Lung (tissue), 11 donors: ENCODE measurements at regions not wholly inside any gene's neighbourhood (a gene's known extent, or its start where the extent isn't known, plus 50 kb on each side); places are given as distances from the start of the nearest gene placed in this dataset.
"Not testable (repeated sequence)": the region's sequence is repeated elsewhere in the genome, so short reads cannot be mapped to it uniquely, and the experiment has no call there.

Experiments used
- ATAC-seq: fragments of 200-7000 bp; cut with Tn5 transposase; one replicate; pipeline ENCODE4 v1.9.1; 2020; ENCODE audit warnings: moderate number of reproducible peaks; ENCODE audit not compliant: insufficient read depth, low FRiP score
- DNase-seq, 3 donors: peaks; one replicate each; pipeline ENCODE4 v3.0.0-alpha.2; 2013 to 2017
- H3K27ac ChIP-seq, 2 donors: one replicate each; pipeline ENCODE4 v1.5.1; 2013; ENCODE audit warnings: mild to moderate bottlenecking in 2 of 2, moderate library complexity in 2 of 2, control low read depth in 1 of 2, inconsistent platforms in 1 of 2, low read depth in 1 of 2, low read length in 1 of 2
- H3K27me3 ChIP-seq, 3 donors: one replicate each; pipeline ENCODE4 v1.5.1; 2013; ENCODE audit warnings: low read length in 2 of 3; ENCODE audit not compliant: control insufficient read depth in 3 of 3, insufficient read depth in 3 of 3
- H3K36me3 ChIP-seq, 4 donors: one replicate each; pipeline ENCODE4 v1.5.1; 2013; ENCODE audit warnings: low read length in 4 of 4, mild to moderate bottlenecking in 1 of 4, moderate library complexity in 1 of 4; ENCODE audit not compliant: control insufficient read depth in 4 of 4, insufficient read depth in 4 of 4
- H3K4me1 ChIP-seq, 5 donors: one replicate each; pipeline ENCODE4 v1.5.1; 2013; ENCODE audit warnings: low read length in 5 of 5, mild to moderate bottlenecking in 2 of 5, moderate library complexity in 1 of 5; ENCODE audit not compliant: control insufficient read depth in 5 of 5, insufficient read depth in 5 of 5
- H3K4me3 ChIP-seq: one replicate; pipeline ENCODE4 v1.5.1; 2013; ENCODE audit warnings: mild to moderate bottlenecking, control low read depth, moderate library complexity
- H3K9ac ChIP-seq, 2 donors: one replicate each; pipeline ENCODE4 v1.5.1; 2013; ENCODE audit warnings: low read length in 2 of 2, control low read depth in 1 of 2; ENCODE audit not compliant: insufficient read depth in 1 of 2
- H3K9me3 ChIP-seq, 4 donors: one replicate each; pipeline ENCODE4 v1.5.1; 2013; ENCODE audit warnings: low read length in 3 of 4, mild to moderate bottlenecking in 1 of 4, moderate library complexity in 1 of 4; ENCODE audit not compliant: control insufficient read depth in 4 of 4, insufficient read depth in 3 of 4
- WGBS, 2 donors: extraction: QIAGEN DNeasy Blood & Tissue Kit; methylation state at CpG; one replicate each; pipeline ENCODE4 v1.1.7; 2013; 5-methylcytosine and 5-hydroxymethylcytosine counted together
- TF ChIP-seq, protein P1 (sequence below): IDR thresholded peaks from 2 replicates; pipeline ENCODE4 v1.5.1; 2012; ENCODE audit warnings: mild to moderate bottlenecking; ENCODE audit errors: control extremely low read depth, extremely low read depth
- donor health status: control.
- donor health status: control.
- donor health status: Bipolar disorder and iron deficiency.
- donor health status: healthy.
- donor health status: DM: yes; HTN: yes; CAD: no.

GRCh38 chr12:84408936-84409335, 503.7 kb downstream of the SLC6A15 start:
- ATAC-seq (no peak), DNase-seq (no peak)
- Histone ChIP-seq H3K9ac (no peak overlapping the region), H3K4me1 (no peaks in the 10 kb centered on the region), H3K36me3 (no peaks in the 10 kb centered on the region), H3K27ac (no peak overlapping the region), H3K27me3 (no peaks in the 10 kb centered on the region), H3K9me3 (peaks cover 0 to 3% (median 0%) of the 10 kb centered on the region in 4 donors), H3K4me3 (no peak overlapping the region)
- TF ChIP-seq, protein P1, sequence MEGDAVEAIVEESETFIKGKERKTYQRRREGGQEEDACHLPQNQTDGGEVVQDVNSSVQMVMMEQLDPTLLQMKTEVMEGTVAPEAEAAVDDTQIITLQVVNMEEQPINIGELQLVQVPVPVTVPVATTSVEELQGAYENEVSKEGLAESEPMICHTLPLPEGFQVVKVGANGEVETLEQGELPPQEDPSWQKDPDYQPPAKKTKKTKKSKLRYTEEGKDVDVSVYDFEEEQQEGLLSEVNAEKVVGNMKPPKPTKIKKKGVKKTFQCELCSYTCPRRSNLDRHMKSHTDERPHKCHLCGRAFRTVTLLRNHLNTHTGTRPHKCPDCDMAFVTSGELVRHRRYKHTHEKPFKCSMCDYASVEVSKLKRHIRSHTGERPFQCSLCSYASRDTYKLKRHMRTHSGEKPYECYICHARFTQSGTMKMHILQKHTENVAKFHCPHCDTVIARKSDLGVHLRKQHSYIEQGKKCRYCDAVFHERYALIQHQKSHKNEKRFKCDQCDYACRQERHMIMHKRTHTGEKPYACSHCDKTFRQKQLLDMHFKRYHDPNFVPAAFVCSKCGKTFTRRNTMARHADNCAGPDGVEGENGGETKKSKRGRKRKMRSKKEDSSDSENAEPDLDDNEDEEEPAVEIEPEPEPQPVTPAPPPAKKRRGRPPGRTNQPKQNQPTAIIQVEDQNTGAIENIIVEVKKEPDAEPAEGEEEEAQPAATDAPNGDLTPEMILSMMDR = no peak
- WGBS, 2 donors = 92 to 94% methylated on average over 1 of the region's 1 CpG

DNA sequence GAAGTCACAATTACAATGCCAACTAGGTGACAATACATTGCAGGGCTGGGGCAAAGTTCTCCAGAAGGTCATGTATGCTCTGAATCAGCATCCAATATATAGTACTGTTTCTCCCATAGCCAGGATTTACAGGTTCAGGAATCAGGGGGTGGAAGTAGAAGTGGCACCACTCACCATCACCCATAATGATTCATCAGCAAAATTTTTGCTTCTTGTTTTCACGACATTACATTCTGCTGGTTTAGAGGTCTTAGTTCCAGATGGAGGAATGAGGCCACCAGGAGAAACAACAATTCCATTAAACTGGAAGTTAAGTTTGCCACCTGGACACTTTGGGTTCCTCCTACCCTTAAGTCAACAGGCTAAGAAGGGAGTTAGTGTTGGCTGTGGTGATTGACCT, 505.9 kb downstream of the SLC6A15 start:
- H3K27ac ChIP-seq, H3K27me3 ChIP-seq, ATAC-seq, H3K36me3 ChIP-seq, H3K4me1 ChIP-seq, H3K9me3 ChIP-seq, H3K4me3 ChIP-seq, DNase-seq, H3K9ac ChIP-seq: not testable (repeated sequence)
- WGBS, 2 donors = 93 to 97% methylated on average over 1 of the region's 1 CpG

DNA sequence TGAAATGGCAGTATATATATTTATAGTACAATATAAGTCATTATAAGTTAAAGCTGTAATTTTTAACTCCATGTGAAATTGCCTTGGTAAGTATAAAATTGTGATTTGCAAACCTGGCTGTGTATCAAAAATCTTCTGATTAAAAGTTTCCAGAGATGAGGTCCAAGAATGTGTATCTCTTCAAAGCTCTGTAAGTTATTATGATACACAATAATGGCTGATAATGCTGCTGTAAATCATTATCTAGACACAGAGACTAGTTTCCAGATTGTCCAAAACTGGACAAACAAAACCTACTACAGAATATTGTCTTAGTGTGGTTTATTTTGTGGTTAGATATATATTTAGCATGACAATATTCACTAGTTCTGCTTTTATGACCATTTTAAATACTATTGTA, 514.8 kb downstream of the SLC6A15 start:
- H3K9me3 ChIP-seq = no peaks in the 10 kb centered on the region
- H3K4me1 ChIP-seq = peaks cover 0 to 10% (median 0%) of the 10 kb centered on the region in 5 donors
- DNase-seq (peak in 2 of 3 donors; percentile 80 to 87), ATAC-seq (no peak)
- H3K27me3 ChIP-seq = no peaks in the 10 kb centered on the region
- no peak overlapping the region for H3K9ac ChIP-seq
- no peak overlapping the region for H3K27ac ChIP-seq
- no peak overlapping the region for H3K4me3 ChIP-seq
- TF ChIP-seq, protein P1 = no peak
- no peaks in the 10 kb centered on the region for H3K36me3 ChIP-seq

DNA sequence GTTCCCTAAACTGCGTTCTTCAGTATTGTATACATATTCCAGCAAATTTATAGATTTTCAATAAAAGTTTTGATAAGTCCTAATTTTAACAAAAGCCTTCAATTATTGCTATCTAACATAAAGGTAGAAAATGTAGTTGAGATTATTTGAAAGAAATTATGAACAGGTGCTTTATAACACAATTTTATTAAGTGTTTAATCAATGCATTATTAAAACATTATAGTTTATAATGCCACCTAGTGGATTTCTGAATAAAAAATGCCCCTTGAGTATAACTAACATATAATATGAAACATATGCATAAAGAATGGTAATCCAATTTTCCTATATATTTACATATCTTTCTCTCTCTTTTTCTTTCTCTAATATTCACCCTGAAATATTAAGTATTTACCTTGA, 515.3 kb downstream of the SLC6A15 start:
- no peak overlapping the region for H3K9ac ChIP-seq
- no peak overlapping the region for H3K4me3 ChIP-seq
- no peaks in the 10 kb centered on the region for H3K27me3 ChIP-seq
- TF ChIP-seq, protein P1 = no peak
- ATAC-seq (no peak), DNase-seq (peak in 1 of 3 donors; percentile 49)
- no peaks in the 10 kb centered on the region for H3K9me3 ChIP-seq
- peaks cover 0 to 10% (median 0%) of the 10 kb centered on the region in 5 donors for H3K4me1 ChIP-seq
- no peak overlapping the region for H3K27ac ChIP-seq
- WGBS, 2 donors = 87 to 98% methylated on average over 1 of the region's 1 CpG
- no peaks in the 10 kb centered on the region for H3K36me3 ChIP-seq

- ATAC-seq, H3K27me3 ChIP-seq, H3K9ac ChIP-seq, DNase-seq, H3K4me1 ChIP-seq, H3K9me3 ChIP-seq, H3K36me3 ChIP-seq, H3K27ac ChIP-seq, H3K4me3 ChIP-seq: not testable (repeated sequence)
These were observed 521.4 kb downstream of the SLC6A15 start for GRCh38 chr12:84391176-84391575.
